Esophagus muscularis mucosa (tissue), 3 donors: ENCODE measurements at regions not wholly inside any gene's neighbourhood (a gene's known extent, or its start where the extent isn't known, plus 50 kb on each side); places are given as distances from the start of the nearest gene placed in this dataset.

Experiments used
- EP300 ChIP-seq: sonication (generic); formaldehyde crosslinking; IDR thresholded peaks from one replicate; pipeline ENCODE4 v1.6.1; 2017; ENCODE audit warnings: antibody characterized with exemption
- TF ChIP-seq, protein P1 (sequence below), 3 experiments: fragments of 200-600 bp in 2 of 3; fragments of 450-650 bp in 1 of 3; sonication (generic) in 2 of 3; IDR thresholded peaks; one replicate each; pipeline ENCODE4 v1.5.1; 2017 to 2019; ENCODE audit warnings: antibody characterized with exemption in 3 of 3, mild to moderate bottlenecking in 2 of 3, moderate library complexity in 1 of 3

DNA sequence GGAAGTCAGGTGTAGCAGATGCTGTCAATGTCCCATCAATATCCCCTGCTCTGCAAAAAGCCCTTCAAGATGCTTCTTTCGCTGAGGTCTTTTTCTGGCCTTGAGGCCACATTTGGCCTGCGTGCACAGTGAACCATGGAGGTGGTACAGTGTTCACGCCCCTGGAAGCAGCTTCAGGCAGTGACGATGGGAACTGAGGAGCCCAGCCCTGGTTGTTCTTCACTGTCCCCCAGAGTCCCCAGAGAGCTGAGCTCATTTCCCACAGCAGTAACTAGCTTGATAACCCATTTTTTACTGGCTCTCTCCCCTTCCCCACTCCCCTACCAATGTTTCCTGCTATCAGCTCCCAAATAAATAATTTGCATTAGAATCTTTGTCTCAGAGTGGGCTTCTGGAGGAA lies 76.5 kb downstream of the OLIG1 start:
- TF ChIP-seq, protein P1, sequence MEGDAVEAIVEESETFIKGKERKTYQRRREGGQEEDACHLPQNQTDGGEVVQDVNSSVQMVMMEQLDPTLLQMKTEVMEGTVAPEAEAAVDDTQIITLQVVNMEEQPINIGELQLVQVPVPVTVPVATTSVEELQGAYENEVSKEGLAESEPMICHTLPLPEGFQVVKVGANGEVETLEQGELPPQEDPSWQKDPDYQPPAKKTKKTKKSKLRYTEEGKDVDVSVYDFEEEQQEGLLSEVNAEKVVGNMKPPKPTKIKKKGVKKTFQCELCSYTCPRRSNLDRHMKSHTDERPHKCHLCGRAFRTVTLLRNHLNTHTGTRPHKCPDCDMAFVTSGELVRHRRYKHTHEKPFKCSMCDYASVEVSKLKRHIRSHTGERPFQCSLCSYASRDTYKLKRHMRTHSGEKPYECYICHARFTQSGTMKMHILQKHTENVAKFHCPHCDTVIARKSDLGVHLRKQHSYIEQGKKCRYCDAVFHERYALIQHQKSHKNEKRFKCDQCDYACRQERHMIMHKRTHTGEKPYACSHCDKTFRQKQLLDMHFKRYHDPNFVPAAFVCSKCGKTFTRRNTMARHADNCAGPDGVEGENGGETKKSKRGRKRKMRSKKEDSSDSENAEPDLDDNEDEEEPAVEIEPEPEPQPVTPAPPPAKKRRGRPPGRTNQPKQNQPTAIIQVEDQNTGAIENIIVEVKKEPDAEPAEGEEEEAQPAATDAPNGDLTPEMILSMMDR (IDR thresholded peaks at IDR 0.05) = no peak
- no peak for TF ChIP-seq EP300
